ENCODE measurements at regions not wholly inside any gene's neighbourhood (a gene's known extent, or its start where the extent isn't known, plus 50 kb on each side); places are given as distances from the start of the nearest gene placed in this dataset.

DNA sequence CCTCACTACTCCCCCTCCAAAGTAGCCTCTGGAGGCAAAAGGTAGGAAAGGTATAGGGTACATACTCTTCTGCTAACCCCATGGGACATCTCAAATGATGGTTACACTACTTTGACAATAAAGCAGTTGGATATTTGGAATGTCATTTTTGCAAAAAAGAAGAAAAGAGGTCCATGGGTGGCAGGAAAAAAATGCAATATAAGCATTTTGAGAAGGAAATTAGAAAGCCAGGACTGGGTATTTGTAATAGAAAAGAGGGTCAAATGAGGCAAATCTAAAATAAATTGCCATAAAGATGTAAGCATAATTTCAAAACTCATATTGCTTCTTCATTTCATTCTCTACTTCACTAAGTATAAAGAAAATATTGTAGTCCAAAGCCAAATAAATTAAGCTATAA lies 280.2 kb downstream of the NOL4 start:
- TF ChIP-seq EZH2 (IDR thresholded peaks at IDR 0.05; ENCODE audit: borderline replicate concordance) = no peak
- TF ChIP-seq, protein P1, sequence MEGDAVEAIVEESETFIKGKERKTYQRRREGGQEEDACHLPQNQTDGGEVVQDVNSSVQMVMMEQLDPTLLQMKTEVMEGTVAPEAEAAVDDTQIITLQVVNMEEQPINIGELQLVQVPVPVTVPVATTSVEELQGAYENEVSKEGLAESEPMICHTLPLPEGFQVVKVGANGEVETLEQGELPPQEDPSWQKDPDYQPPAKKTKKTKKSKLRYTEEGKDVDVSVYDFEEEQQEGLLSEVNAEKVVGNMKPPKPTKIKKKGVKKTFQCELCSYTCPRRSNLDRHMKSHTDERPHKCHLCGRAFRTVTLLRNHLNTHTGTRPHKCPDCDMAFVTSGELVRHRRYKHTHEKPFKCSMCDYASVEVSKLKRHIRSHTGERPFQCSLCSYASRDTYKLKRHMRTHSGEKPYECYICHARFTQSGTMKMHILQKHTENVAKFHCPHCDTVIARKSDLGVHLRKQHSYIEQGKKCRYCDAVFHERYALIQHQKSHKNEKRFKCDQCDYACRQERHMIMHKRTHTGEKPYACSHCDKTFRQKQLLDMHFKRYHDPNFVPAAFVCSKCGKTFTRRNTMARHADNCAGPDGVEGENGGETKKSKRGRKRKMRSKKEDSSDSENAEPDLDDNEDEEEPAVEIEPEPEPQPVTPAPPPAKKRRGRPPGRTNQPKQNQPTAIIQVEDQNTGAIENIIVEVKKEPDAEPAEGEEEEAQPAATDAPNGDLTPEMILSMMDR (IDR thresholded peaks at IDR 0.05; ENCODE audit: poor library complexity) = no peak
- TF ChIP-seq EZH2phosphoT487 (IDR thresholded peaks at IDR 0.05; ENCODE audit: low read depth, severe bottlenecking, unreplicated experiment) = no peak
- no peak overlapping the region for H3K4me2 ChIP-seq
- H3K9me2 ChIP-seq (replicated peaks; ENCODE audit: insufficient read depth) = no peaks in the 10 kb centered on the region
- no peaks in the 10 kb centered on the region for H4K20me1 ChIP-seq (ENCODE audit: insufficient read depth, poor library complexity, severe bottlenecking)
- H2AFZ ChIP-seq = no peak overlapping the region
- no peaks in the 10 kb centered on the region for H3K27me3 ChIP-seq
- no peaks in the 10 kb centered on the region for H3K79me2 ChIP-seq
- H3K36me3 ChIP-seq (replicated peaks; ENCODE audit: insufficient read depth, low read depth) = no peaks in the 10 kb centered on the region
- no peaks in the 10 kb centered on the region for H3K9me3 ChIP-seq (ENCODE audit: low read depth)
- H3K4me3 ChIP-seq = no peak overlapping the region
- H3K27ac ChIP-seq = no peak overlapping the region
- no peak for DNase-seq (ENCODE audit: low spot score)
- no peaks in the 10 kb centered on the region for H3K4me1 ChIP-seq (ENCODE audit: insufficient read depth)

DNA sequence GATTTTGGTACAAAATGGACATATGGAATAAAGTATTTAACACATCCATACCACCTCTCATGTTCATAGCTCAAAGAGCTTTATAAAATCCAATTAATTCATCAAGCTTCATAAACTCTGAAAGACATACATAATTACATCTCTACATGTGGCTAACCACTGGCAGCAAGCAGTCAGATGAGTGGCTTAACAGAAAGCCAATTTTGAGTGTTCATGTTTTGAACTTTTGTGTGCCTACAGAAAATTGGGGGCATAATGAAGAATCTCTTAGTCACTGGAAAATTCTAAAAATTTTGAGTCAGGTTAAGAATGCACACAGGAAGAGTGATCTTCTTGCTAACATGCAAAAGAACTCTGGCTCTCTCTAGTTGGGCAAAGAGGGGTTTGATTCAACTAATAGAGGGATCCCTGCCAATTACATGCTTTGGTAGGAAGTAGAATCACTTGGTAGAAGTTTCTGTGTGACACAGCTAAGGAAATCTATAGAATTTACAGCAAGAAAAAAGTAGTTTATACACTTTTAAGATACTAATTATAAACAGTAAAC lies 287.4 kb downstream of the NOL4 start:
- no peak for DNase-seq (ENCODE audit: low spot score)
- Histone ChIP-seq H3K27ac (no peak overlapping the region), H3K9me2 (replicated peaks; ENCODE audit: insufficient read depth) (no peaks in the 10 kb centered on the region), H3K9me3 (ENCODE audit: low read depth) (no peaks in the 10 kb centered on the region), H3K36me3 (replicated peaks; ENCODE audit: insufficient read depth, low read depth) (no peaks in the 10 kb centered on the region), H3K4me1 (ENCODE audit: insufficient read depth) (no peaks in the 10 kb centered on the region), H3K4me3 (no peak overlapping the region), H3K27me3 (no peaks in the 10 kb centered on the region), H2AFZ (no peak overlapping the region), H4K20me1 (ENCODE audit: insufficient read depth, poor library complexity, severe bottlenecking) (no peaks in the 10 kb centered on the region), H3K79me2 (no peaks in the 10 kb centered on the region), H3K4me2 (no peak overlapping the region)
- TF ChIP-seq EZH2phosphoT487 (IDR thresholded peaks at IDR 0.05; ENCODE audit: low read depth, severe bottlenecking, unreplicated experiment) (no peak), EZH2 (IDR thresholded peaks at IDR 0.05; ENCODE audit: borderline replicate concordance) (no peak)
- TF ChIP-seq, protein P1 (IDR thresholded peaks at IDR 0.05; ENCODE audit: poor library complexity) = no peak

GRCh38 chr18:33934258-33934657 lies 290.5 kb downstream of the NOL4 start:
- no peak overlapping the region for H3K4me3 ChIP-seq
- no peaks in the 10 kb centered on the region for H3K27me3 ChIP-seq
- H4K20me1 ChIP-seq (ENCODE audit: insufficient read depth, poor library complexity, severe bottlenecking) = no peaks in the 10 kb centered on the region
- H3K4me2 ChIP-seq = no peak overlapping the region
- 97% methylated on average over 1 of the region's 1 CpG for WGBS (ENCODE audit: low lambda C conversion rate, missing lambda C conversion rate)
- H3K27ac ChIP-seq = no peak overlapping the region
- H2AFZ ChIP-seq = no peak overlapping the region
- H3K9me2 ChIP-seq (replicated peaks; ENCODE audit: insufficient read depth) = no peaks in the 10 kb centered on the region
- no peaks in the 10 kb centered on the region for H3K4me1 ChIP-seq (ENCODE audit: insufficient read depth)
- H3K79me2 ChIP-seq = no peaks in the 10 kb centered on the region
- DNase-seq (ENCODE audit: low spot score) = no peak
- H3K36me3 ChIP-seq (replicated peaks; ENCODE audit: insufficient read depth, low read depth) = no peaks in the 10 kb centered on the region
- TF ChIP-seq EZH2 (IDR thresholded peaks at IDR 0.05; ENCODE audit: borderline replicate concordance) = no peak
- TF ChIP-seq, protein P1 (IDR thresholded peaks at IDR 0.05; ENCODE audit: poor library complexity) = no peak
- no peak for TF ChIP-seq EZH2phosphoT487 (IDR thresholded peaks at IDR 0.05; ENCODE audit: low read depth, severe bottlenecking, unreplicated experiment)
- no peaks in the 10 kb centered on the region for H3K9me3 ChIP-seq (ENCODE audit: low read depth)

- Histone ChIP-seq H2AFZ (no peak overlapping the region), H3K4me3 (no peak overlapping the region)
- 71% methylated on average over 3 of the region's 3 CpGs for WGBS (ENCODE audit: low lambda C conversion rate, missing lambda C conversion rate)
Measured at GRCh38 chr18:33928231-33928630, 296.5 kb downstream of the NOL4 start.

More at GRCh38 chr18:33928231-33928630, 296.5 kb downstream of the NOL4 start:
- DNase-seq (ENCODE audit: low spot score) = no peak
- Histone ChIP-seq H3K36me3 (replicated peaks; ENCODE audit: insufficient read depth, low read depth) (no peaks in the 10 kb centered on the region), H3K9me3 (ENCODE audit: low read depth) (no peaks in the 10 kb centered on the region), H3K79me2 (no peaks in the 10 kb centered on the region), H3K27me3 (no peaks in the 10 kb centered on the region), H3K27ac (no peak overlapping the region), H3K9me2 (replicated peaks; ENCODE audit: insufficient read depth) (no peaks in the 10 kb centered on the region), H4K20me1 (ENCODE audit: insufficient read depth, poor library complexity, severe bottlenecking) (no peaks in the 10 kb centered on the region), H3K4me1 (ENCODE audit: insufficient read depth) (no peaks in the 10 kb centered on the region), H3K4me2 (no peak overlapping the region)
- TF ChIP-seq, protein P1 (IDR thresholded peaks at IDR 0.05; ENCODE audit: poor library complexity) = no peak
- no peak for TF ChIP-seq EZH2 (IDR thresholded peaks at IDR 0.05; ENCODE audit: borderline replicate concordance)
- TF ChIP-seq EZH2phosphoT487 (IDR thresholded peaks at IDR 0.05; ENCODE audit: low read depth, severe bottlenecking, unreplicated experiment) = no peak

All from hepatocyte (in vitro differentiated cells).